ENCODE measurements at regions not wholly inside any gene's neighbourhood (a gene's known extent, or its start where the extent isn't known, plus 50 kb on each side); places are given as distances from the start of the nearest gene placed in this dataset.

DNA sequence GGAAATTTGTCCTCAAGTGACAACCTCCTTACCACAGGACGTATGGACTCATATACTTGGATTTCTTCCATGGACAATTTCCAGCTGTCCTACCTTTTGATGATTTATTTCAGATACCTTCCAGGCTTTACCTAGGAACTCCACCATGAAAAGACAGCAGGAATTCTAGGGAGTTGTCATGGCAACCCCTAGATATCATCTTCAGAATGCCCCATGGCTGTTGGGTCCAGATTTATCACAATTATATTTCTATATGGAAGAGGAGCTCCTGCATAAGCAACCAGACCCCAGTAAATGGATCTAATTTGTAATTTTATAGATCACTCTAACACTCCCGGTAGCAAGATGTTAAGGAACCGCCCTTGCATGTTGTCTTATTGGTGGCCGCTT is 102.3 kb upstream of the ZNF521 start:
- H3K4me3 ChIP-seq (ENCODE audit: low read depth in 1 of 2, low read length in 2 of 2) = no peak overlapping the region
- ATAC-seq (ENCODE audit: insufficient read depth, low read depth) (no peak), DNase-seq (no peak)
- H3K9ac ChIP-seq (ENCODE audit: low read depth, low read length) = no peak overlapping the region
- H3K4me2 ChIP-seq (ENCODE audit: insufficient read depth, low read length) = no peak overlapping the region
- H3K79me2 ChIP-seq (ENCODE audit: insufficient read depth, low read length) = no peaks in the 10 kb centered on the region
- H4K20me1 ChIP-seq (ENCODE audit: insufficient read depth, low read length) = no peaks in the 10 kb centered on the region
- H3K9me3 ChIP-seq (ENCODE audit: insufficient read depth, low read length, severe bottlenecking) = no peaks in the 10 kb centered on the region
- no peak overlapping the region for H2AFZ ChIP-seq (ENCODE audit: low read depth, low read length)
- no peak for TF ChIP-seq EZH2 (IDR thresholded peaks at IDR 0.05; ENCODE audit: borderline replicate concordance, low read depth, low read length, severe bottlenecking)
- TF ChIP-seq, protein P1, sequence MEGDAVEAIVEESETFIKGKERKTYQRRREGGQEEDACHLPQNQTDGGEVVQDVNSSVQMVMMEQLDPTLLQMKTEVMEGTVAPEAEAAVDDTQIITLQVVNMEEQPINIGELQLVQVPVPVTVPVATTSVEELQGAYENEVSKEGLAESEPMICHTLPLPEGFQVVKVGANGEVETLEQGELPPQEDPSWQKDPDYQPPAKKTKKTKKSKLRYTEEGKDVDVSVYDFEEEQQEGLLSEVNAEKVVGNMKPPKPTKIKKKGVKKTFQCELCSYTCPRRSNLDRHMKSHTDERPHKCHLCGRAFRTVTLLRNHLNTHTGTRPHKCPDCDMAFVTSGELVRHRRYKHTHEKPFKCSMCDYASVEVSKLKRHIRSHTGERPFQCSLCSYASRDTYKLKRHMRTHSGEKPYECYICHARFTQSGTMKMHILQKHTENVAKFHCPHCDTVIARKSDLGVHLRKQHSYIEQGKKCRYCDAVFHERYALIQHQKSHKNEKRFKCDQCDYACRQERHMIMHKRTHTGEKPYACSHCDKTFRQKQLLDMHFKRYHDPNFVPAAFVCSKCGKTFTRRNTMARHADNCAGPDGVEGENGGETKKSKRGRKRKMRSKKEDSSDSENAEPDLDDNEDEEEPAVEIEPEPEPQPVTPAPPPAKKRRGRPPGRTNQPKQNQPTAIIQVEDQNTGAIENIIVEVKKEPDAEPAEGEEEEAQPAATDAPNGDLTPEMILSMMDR (IDR thresholded peaks at IDR 0.05; ENCODE audit: borderline replicate concordance, extremely low read depth, low read length, poor library complexity, severe bottlenecking) = no peak
- no peaks in the 10 kb centered on the region for H3K36me3 ChIP-seq (ENCODE audit: insufficient read depth, low read length)
- H3K27ac ChIP-seq (ENCODE audit: low read length) = no peak overlapping the region
- no peaks in the 10 kb centered on the region for H3K27me3 ChIP-seq (ENCODE audit: insufficient read depth, low read length, poor library complexity)
- no peaks in the 10 kb centered on the region for H3K4me1 ChIP-seq (ENCODE audit: insufficient read depth, low read length)

- Histone ChIP-seq H3K36me3 (ENCODE audit: insufficient read depth, low read length) (no peaks in the 10 kb centered on the region), H3K9me3 (ENCODE audit: insufficient read depth, low read length, severe bottlenecking) (no peaks in the 10 kb centered on the region), H4K20me1 (ENCODE audit: insufficient read depth, low read length) (no peaks in the 10 kb centered on the region), H3K27me3 (ENCODE audit: insufficient read depth, low read length, poor library complexity) (no peaks in the 10 kb centered on the region), H3K4me1 (ENCODE audit: insufficient read depth, low read length) (no peaks in the 10 kb centered on the region), H3K9ac (ENCODE audit: low read depth, low read length) (no peak overlapping the region), H3K79me2 (ENCODE audit: insufficient read depth, low read length) (no peaks in the 10 kb centered on the region), H3K4me2 (ENCODE audit: insufficient read depth, low read length) (no peak overlapping the region), H2AFZ (ENCODE audit: low read depth, low read length) (no peak overlapping the region), H3K27ac (ENCODE audit: low read length) (no peak overlapping the region), H3K4me3 (ENCODE audit: low read depth in 1 of 2, low read length in 2 of 2) (no peak overlapping the region)
- TF ChIP-seq, protein P1 (IDR thresholded peaks at IDR 0.05; ENCODE audit: borderline replicate concordance, extremely low read depth, low read length, poor library complexity, severe bottlenecking) = no peak
- no peak for TF ChIP-seq EZH2 (IDR thresholded peaks at IDR 0.05; ENCODE audit: borderline replicate concordance, low read depth, low read length, severe bottlenecking)
- ATAC-seq (ENCODE audit: insufficient read depth, low read depth) (no peak), DNase-seq (no peak)
Measured at GRCh38 chr18:25453556-25454269, 101.7 kb upstream of the ZNF521 start.

- no peak for DNase-seq
- no peaks in the 10 kb centered on the region for H3K9me3 ChIP-seq (ENCODE audit: insufficient read depth, low read length, severe bottlenecking)
- TF ChIP-seq EZH2 (IDR thresholded peaks at IDR 0.05; ENCODE audit: borderline replicate concordance, low read depth, low read length, severe bottlenecking) = no peak
- TF ChIP-seq, protein P1 (IDR thresholded peaks at IDR 0.05; ENCODE audit: borderline replicate concordance, extremely low read depth, low read length, poor library complexity, severe bottlenecking) = no peak
- no peak overlapping the region for H3K4me2 ChIP-seq (ENCODE audit: insufficient read depth, low read length)
- no peaks in the 10 kb centered on the region for H3K36me3 ChIP-seq (ENCODE audit: insufficient read depth, low read length)
- H3K79me2 ChIP-seq (ENCODE audit: insufficient read depth, low read length) = no peaks in the 10 kb centered on the region
- no peaks in the 10 kb centered on the region for H3K27me3 ChIP-seq (ENCODE audit: insufficient read depth, low read length, poor library complexity)
- no peak overlapping the region for H2AFZ ChIP-seq (ENCODE audit: low read depth, low read length)
- no peaks in the 10 kb centered on the region for H3K4me1 ChIP-seq (ENCODE audit: insufficient read depth, low read length)
- no peak overlapping the region for H3K4me3 ChIP-seq (ENCODE audit: low read depth in 1 of 2, low read length in 2 of 2)
- no peak overlapping the region for H3K9ac ChIP-seq (ENCODE audit: low read depth, low read length)
- no peak for ATAC-seq (ENCODE audit: insufficient read depth, low read depth)
- H3K27ac ChIP-seq (ENCODE audit: low read length) = no peak overlapping the region
- H4K20me1 ChIP-seq (ENCODE audit: insufficient read depth, low read length) = no peaks in the 10 kb centered on the region
Measured at GRCh38 chr18:25451077-25451658, 99.2 kb upstream of the ZNF521 start.
